Lower leg skin (tissue), 4 donors: ENCODE measurements at regions not wholly inside any gene's neighbourhood (a gene's known extent, or its start where the extent isn't known, plus 50 kb on each side); places are given as distances from the start of the nearest gene placed in this dataset.

Experiments
- DNase-seq, 2 donors: peaks; one replicate each; pipeline ENCODE4 v3.0.0-alpha.2; 2019; ENCODE audit warnings: low spot score in 2 of 2
- H3K4me3 ChIP-seq: fragments of 200-600 bp; sonication (generic); 2 replicates; pipeline ENCODE4 v1.5.1; 2017; ENCODE audit warnings: mild to moderate bottlenecking, low read depth; ENCODE audit not compliant: poor library complexity, severe bottlenecking
- CTCF ChIP-seq, 3 donors: fragments of 450-650 bp; IDR thresholded peaks; one replicate each; pipeline ENCODE4 v1.5.1; 2016; ENCODE audit warnings: antibody characterized with exemption in 3 of 3, mild to moderate bottlenecking in 3 of 3, moderate library complexity in 2 of 3
- POLR2A ChIP-seq, 2 donors: fragments of 450-650 bp; IDR thresholded peaks; one replicate each; pipeline ENCODE4 v1.6.1; 2016 to 2017; ENCODE audit warnings: antibody characterized with exemption in 2 of 2, mild to moderate bottlenecking in 1 of 2, moderate library complexity in 1 of 2
- WGBS, 2 donors: methylation state at CpG; one replicate each; pipeline ENCODE4 v1.1.5; 2018; 5-methylcytosine and 5-hydroxymethylcytosine counted together
- intact Hi-C: fragments of 100-400 bp; cut with DNase I; formaldehyde crosslinking; loops from one replicate; pipeline ENCODE4 v1.15.0; 2023; ENCODE audit warnings: low total_unique reads

DNA sequence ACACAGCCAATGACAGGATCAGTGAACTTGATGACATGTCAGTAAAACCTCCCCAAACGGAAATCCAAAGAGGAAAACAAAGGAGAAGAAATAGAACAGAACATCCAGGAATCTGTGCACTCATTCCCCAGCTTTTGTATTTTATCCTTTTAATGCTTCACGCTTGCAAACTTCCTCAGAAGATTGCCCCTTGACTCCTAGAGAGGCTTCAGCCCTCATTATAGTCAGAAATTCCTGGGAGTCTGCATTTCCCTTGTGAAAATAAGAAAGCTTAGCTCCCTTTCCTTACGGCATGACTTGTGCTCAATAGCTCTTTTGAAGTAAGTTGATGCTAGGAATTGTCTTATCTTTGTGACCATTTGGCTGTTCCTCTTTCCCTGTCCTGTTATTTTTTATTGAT, 313.6 kb upstream of the OPRM1 start:
- intact Hi-C loops = no loop called here
- no peak overlapping the region for H3K4me3 ChIP-seq
- 48 to 70% methylated on average over 3 of the region's 3 CpGs for WGBS, 2 donors
- TF ChIP-seq POLR2A (IDR thresholded peaks at IDR 0.05) (no peak), CTCF (IDR thresholded peaks at IDR 0.05) (no peak)
- DNase-seq = no peak

- intact Hi-C loops = no loop called here
- H3K4me3 ChIP-seq = no peak overlapping the region
- DNase-seq = no peak
- TF ChIP-seq POLR2A (IDR thresholded peaks at IDR 0.05) (no peak), CTCF (IDR thresholded peaks at IDR 0.05) (no peak)
These were observed 318.3 kb upstream of the OPRM1 start for GRCh38 chr6:153720732-153721131.

- no peak overlapping the region for H3K4me3 ChIP-seq
- DNase-seq = no peak
- intact Hi-C loops = no loop called here
- no peak for TF ChIP-seq POLR2A (IDR thresholded peaks at IDR 0.05)
- TF ChIP-seq CTCF (IDR thresholded peaks at IDR 0.05) = no peak
These were observed 333.6 kb upstream of the OPRM1 start for GRCh38 chr6:153705429-153705828.

- H3K4me3 ChIP-seq = no peak overlapping the region
- intact Hi-C loops = no loop called here
- no peak for TF ChIP-seq CTCF (IDR thresholded peaks at IDR 0.05)
- no peak for TF ChIP-seq POLR2A (IDR thresholded peaks at IDR 0.05)
- no peak for DNase-seq
- WGBS, 2 donors = 70 to 84% methylated on average over 2 of the region's 2 CpGs
These were observed 336.4 kb upstream of the OPRM1 start for GRCh38 chr6:153702671-153703070.

DNA sequence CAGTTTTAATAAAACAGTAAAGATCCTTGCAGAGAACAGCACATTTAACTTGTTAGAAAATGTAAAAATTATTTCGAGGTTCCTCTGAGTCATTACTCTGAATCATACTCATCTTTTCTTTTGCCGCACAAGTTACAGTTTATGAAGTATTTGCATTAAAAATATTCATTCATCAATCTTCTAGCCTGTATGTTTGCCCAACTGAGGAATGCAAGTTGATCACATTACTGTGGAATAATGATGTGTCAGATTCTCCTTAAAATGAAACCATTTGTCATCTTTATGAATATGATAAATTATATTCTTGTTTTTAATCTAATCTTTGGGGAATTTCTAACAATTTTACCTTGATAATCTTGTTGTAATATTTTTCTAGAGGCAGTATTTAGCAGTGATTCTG, 340.4 kb upstream of the OPRM1 start:
- intact Hi-C loops = no loop called here
- no peak overlapping the region for H3K4me3 ChIP-seq
- 64 to 70% methylated on average over 2 of the region's 2 CpGs for WGBS, 2 donors
- DNase-seq = no peak
- no peak for TF ChIP-seq CTCF (IDR thresholded peaks at IDR 0.05)
- no peak for TF ChIP-seq POLR2A (IDR thresholded peaks at IDR 0.05)

- no peak for TF ChIP-seq POLR2A (IDR thresholded peaks at IDR 0.05)
- no peak for TF ChIP-seq CTCF (IDR thresholded peaks at IDR 0.05)
- H3K4me3 ChIP-seq = no peak overlapping the region
- 75 to 85% methylated on average over 5 of the region's 5 CpGs for WGBS, 2 donors
- no peak for DNase-seq
- intact Hi-C loops = no loop called here
These were observed 341.0 kb upstream of the OPRM1 start for GRCh38 chr6:153698001-153698400.
